Activated CD4-positive, alpha-beta T cell treated with anti-CD3 and anti-CD28 coated beads for 48 hours (primary cell): ENCODE measurements at regions not wholly inside any gene's neighbourhood (a gene's known extent, or its start where the extent isn't known, plus 50 kb on each side); places are given as distances from the start of the nearest gene placed in this dataset.

Experiments
- DNase-seq: peaks from one replicate; pipeline ENCODE4 v3.0.0-alpha.2; 2020

DNA sequence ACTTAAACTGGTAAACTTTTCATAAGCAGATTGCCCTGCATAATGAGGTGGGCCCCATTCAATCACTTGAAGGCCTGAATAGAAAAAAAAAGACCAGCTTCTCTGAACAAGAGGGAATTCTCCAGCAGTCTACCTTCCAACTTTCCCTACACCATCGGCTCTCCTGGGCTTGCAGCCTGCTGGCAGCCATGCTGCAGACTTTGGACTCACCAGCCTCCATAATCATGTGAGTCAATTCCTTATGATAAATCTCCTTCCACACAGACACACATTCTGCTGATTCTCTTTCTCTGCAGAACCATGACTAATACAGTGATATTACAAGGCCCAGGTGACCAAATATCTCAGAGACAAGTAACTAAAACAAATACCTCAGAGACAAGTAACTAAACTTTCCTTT, 113.8 kb upstream of the WDR17 start:
- no peak for DNase-seq

DNA sequence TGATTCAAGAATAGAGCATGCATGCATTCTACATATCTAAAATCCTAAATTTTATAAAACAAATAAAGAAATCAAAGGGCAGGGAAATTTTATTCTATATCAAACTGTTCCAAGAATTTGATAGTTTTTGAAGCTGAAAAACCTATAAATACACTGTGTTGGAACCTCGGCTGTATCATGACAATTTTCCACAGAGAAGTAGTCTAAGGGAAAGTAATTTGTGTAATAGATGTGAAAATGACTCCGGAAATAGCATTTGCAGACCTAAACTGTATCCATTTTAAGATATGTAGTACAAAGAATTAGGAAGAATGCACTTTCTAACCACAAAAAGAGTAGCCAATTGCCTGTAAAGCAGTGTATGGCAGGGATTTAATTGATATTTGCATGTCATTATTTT, 112.5 kb upstream of the WDR17 start:
- no peak for DNase-seq

DNA sequence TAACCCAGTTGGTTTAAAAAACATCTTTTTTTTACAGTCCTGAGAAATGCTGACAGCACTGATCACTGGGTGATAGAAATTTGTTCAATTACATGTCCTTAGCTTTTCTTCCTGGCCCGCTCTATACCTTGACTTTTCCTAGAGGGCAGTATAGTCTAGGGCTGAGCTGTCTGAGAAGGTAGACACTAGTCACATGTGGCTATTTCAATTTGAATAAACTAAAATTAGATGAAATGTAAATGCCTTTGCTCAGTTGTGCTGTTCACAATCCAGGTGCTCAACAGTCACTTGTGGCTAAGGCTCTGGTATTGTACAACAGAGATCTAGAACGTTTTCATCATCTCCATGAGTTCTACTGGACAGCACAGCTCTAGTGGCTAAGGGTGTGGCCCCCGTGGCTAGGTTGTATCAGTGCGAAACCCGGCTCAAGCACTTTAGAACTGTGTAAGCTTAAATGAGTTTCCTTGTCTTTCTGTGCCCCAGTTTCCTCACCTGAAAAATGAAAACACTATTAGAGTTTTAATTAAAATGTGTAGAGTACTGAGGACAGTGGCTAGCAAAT, 111.6 kb upstream of the WDR17 start:
- DNase-seq = no peak

DNA sequence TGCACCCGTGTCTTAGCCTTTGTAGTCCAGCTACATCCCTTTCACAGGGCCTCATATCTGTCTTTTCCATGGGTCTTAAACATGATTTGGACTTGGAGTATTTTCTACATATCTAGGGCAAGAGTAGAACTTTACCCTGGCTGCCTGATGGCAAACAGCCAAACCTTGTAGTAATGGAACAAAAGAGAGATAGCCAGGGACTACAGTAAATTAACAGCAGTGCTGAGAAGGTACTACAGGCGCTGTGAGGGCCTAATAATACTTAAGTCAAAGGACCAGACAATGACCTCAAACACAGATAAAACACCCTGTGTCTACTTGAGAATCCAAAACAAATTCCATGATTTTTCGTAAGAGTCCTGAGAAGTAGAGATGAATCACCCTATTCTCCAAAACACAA, 111.0 kb upstream of the WDR17 start:
- no peak for DNase-seq

DNA sequence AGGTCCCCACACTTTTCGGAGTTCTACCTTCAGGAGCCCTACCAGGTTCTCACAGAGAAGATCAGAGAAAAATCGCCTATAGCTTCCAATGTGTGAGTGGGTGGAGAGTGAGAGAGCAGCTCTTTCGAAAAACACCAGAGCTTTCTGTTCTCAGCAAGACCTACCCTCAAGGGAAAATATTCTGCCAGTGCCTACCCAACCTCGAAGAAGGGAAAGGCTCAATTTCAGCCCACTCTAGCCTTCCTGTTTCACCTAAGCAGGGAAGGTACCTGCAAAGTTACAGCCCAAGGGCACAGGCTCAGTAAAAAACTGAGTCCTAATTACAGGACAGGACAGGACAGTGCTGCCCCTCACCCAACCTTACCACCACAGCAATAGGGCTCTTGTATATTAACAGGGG, 104.0 kb upstream of the WDR17 start:
- DNase-seq = no peak

DNA sequence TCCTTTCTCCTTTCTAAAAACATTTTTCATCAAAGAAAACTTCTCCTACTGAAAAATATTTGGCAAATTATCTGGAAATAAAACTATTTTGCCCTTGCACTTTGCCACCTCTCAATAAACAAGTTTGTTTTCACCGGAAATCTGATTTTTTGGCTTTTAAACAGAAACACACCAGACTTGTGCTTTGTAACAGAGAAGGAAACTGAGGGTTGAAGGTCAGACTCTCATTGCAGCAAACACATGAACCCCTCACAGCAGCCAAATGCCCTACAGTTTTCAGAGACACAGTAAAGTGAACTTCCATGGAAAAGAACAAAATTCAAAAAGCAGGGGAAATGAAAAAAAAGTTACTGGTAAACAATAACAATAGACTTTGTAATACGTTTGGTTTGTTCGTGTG, 95.6 kb upstream of the WDR17 start:
- no peak for DNase-seq

DNA sequence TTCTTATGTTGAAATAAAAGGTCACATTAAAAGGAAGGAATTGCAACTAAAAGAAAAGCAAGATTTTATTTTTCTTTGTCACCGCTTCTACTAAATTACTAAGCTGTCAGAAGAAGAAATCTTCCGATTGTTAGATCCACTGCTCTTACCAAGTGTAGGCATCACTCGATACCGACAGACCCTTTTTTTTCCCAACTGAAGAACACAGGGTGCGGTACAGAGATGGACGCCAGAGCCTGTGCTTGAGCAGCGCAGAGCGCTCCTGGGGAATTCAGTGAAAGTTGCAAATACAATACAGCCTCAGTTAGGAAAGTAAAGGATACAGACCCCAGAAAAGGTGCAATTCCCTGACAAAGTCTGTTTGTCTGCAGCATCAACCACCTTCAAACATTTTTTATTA, 94.9 kb upstream of the WDR17 start:
- no peak for DNase-seq

DNA sequence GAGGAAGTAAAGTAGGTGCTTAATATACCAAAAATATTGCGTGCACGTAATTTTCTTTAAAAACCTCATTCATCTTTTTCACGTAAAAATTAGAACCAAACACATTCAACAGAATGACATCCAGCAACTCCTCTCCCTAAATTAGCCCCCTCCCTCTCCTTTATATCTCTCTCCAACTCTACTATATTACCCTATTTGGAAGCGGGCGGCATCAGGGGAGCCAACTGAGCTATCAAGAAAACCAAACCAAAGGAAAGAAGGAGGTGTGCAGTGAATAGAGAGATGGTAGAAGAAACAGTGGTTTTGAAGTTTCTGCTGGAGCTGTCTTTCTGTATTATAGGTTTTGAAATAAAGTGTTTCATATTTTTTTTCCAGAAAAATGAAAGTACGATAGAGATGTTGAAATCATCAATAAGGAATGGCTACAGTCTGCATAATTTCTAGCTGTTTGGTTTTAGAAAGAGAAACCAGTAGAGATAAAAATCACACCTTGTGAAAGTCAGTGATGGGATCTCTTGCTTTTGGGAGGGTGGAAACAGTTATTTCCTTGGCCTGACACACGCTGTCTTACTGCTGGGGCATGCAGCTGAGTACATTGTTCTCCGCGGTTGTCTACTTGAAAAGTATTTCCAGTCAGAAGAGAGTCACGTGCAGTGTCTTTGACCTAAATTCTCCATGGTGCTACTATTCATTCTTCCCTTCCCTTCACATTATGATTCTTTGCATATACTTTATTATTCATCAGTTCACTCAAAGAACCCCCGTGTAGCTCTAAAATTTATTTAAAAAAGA, 94.1 kb upstream of the WDR17 start:
- DNase-seq = no peak

DNA sequence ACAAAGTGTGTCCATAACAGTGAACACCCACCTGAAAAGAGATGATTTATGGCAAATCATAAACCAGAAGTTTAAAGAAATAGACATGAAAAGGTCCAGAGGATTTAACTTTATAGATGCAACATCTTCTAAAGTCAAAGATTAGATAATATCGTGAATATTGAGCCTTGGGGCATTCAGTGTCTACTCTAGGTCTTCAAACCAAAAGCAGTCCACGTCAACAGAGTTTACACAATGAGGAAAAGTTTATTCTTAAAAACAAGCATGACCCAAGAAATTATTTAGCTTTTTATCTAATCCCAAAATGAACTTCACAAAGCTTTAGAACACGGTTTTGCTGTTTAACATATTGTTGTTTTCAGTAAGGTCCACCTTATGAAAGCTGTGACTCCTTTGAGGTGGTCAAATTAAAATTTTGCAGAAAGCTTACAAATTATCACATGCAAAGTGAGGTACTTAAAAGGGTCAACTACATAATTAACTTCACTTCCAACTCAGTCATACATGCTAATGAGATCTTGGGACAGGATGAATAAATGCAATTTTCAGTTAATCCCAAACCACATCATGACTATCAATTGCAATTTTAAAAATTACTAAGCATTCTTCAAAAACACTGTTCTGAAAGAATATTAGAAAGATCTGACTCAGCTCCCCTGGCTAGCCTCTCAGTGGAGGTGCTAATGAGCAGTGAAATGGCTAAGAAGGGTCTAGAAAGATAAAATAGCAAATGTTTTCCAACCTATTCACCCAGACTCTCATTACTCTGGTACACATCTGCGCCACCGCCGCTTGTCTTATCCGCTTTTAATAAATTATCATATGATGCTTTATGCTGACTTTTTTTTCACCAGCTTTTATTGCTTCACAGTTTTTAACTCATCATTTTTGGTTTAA, 92.4 kb upstream of the WDR17 start:
- DNase-seq = no peak

DNA sequence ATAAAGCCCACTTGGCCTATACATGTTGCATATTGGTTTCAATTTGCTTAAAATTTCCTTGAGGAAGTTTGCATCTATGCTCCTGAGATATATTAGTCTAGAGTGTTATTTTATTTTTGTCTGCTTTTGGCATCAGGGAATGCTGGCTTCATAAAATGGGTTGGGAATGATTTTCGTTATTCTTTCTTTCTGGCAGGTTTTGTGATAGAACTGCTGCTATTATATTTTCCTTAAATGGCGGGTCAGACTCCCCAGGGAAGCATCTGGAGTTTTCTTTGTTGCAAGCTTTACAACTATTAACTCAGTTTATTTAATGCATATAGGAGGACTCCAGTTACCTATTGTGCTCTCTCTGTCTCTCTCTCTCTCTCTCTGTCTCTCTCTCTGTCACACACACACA, 82.0 kb upstream of the WDR17 start:
- DNase-seq = no peak

DNA sequence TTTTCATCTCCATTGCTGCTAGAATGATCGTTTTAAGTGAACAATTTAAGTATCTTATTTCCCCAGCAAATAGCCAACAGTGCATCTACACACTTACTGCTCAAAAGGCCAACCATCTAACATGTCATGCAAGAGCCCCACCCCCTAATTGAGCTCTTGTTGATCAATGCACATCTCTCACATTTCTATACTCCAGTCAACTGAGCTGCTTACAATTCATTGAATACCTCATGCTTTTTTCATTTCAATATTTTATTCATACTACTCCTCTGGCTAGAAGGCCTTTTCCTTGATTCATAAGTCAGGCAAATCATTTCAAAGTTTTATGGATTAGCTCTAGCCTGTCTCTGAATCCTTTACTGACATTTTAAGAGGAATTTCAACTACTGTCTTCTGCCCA, 79.0 kb upstream of the WDR17 start:
- DNase-seq = no peak

DNA sequence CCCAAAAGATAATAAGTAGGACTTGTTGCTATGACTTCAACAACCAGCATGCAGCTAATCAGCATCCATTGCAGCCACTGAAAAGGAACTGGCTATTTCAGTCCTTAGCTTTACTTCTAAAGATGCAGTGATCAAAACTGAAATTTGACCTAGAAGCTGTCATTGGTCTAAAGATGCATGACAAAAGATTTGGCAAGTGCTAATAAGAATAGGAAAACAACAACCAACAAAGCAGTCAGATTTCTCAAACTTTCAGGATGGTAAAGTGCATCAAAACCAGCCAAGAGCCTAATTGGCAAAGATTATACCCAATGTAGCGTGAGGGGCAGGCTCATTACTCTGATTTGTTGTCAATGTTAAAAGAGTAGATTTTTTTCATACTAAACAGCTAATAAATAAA, 77.1 kb upstream of the WDR17 start:
- DNase-seq = no peak

DNA sequence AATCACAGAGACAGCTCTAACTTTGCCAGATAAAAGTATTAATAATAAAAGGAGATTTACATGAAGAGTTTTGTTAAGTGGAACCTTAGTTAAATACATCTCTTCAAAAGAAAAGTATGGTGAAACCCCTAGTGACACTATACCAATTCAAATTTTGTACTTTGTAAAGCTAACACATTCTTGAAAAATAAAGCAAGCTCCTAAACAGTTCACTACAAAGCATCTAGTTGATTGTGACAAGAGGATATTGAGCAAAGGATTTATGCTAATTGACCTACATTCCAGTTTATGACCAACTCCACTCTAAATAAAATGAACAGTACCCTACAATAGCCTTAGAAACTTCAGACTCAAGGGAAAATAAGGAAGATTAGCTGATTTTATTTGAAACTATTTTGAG, 69.4 kb upstream of the WDR17 start:
- no peak for DNase-seq

DNA sequence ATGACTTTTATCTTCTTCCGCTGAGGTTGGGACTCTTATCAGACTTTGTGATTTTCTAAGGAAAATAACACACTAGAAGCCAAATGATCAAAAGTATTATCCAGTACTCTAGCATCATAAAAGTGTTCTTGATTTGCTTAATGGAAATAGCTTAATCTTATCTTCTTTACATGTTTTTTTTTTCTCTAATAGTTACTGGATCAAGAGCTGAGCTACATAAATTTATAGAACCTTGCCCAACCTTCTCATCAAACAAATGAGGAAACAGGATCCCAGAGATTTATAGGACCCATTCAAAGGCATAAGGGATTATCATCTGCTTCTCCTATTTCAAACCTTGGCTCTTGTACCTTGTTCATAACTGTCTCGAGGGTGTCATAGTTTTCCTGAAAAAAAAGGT, 68.3 kb upstream of the WDR17 start:
- no peak for DNase-seq

DNA sequence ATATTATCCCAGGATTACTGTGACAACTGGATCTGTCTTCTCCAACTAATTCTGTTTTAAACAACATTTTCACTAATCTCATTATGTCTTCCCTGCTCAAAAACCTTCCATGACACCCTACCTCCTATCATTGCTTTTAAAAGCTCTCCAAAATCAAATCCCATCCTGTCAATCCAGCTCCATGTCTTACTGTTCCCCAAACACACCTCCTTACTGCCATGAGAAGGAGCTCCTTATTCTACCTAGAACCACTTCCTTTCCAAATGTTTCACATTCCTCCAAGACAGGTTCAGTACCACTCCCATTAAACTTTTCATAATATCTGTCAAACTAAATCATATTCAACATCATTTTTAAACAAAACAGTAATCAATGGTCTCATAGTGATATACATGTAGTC, 66.9 kb upstream of the WDR17 start:
- DNase-seq = no peak

DNA sequence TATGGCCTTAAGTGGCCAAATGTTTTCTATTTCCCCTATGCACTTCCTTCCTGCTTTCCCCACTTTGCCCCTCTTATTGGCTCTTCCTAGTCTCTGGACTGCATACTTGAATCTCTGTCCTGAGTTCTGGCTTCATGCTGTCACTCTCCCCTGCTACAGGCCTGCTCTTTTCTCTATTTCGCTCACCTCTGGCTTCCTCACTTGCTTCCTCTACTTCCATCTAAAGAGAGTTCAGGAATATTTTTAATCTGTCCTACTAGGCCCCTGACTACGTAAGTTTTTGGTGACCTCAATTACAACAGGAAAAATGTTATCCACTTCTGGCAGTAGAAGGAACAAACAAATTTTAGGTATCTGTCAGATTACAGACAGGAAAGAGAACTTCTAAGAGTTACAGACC, 65.7 kb upstream of the WDR17 start:
- DNase-seq = no peak

DNA sequence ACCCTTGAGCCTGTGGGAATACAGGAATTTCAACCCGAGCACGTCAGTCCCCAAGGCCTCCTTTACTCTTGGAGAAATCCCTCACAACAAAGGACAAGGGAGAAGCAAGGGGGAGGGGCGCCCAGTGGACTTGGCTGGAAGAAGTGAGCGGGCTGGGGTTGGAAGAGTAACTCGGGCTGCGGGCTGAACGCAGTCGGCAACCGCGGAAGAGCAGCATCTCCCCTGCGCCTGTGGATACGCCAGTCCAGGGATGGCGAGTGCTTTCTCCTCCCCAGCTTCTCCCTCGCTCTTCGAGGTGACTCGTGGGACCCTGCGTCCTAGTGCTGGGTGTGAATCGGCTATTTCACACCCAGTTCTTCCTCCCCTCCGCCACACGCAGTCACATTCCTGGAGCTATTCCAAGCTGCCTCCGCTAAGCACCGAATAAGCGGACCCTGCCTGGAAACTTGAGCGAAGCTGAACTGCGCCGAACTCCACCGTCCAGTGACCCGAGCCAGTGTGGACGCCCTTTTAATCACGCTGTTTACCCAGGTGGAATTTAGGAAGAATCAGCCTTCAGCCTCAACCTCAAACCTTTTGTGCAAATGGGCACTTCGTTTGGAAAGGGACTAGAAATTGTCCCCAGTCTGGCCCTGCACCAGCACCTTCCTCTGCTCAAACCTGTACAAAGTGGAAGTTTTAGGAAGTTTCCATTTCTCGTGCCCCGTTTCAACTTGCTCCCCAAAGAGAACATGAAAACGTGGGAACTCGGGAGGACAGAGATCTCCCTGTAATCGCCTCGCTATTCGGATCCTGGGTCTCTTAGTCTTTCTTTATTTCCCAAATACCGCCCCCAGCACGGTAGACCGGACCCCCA, 64.3 kb upstream of the WDR17 start:
- DNase-seq = no peak

DNA sequence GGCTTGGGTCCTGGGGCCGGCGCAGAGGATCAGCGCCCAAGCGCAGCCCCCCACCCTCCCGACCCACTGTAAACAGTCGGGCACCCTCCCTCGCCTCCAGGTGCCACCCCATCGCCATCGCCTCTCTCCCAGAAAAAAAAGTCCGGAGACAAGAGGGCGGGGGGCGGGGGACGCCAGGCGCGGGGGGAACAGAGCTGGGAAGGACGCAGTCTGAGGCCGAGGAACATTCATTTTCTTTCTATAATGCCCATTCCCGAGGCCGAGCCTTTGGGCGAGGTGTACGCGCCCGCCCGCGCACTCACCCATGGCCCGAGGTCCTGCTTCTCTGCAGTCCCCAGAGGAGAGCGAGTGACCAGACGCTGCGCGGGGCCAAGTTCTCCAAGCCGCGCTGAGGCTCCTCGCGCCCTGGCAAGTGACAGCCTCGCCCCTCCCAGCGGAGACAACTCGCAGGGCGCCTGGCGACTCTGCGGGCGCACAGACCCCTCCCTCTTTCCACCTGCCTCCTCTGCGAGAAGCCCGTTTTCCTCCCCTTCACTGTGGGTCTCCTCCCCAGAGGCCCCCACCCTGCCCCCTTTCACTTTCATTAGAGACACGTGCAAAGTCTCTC, 63.5 kb upstream of the WDR17 start:
- peak; percentile 12 for DNase-seq

DNA sequence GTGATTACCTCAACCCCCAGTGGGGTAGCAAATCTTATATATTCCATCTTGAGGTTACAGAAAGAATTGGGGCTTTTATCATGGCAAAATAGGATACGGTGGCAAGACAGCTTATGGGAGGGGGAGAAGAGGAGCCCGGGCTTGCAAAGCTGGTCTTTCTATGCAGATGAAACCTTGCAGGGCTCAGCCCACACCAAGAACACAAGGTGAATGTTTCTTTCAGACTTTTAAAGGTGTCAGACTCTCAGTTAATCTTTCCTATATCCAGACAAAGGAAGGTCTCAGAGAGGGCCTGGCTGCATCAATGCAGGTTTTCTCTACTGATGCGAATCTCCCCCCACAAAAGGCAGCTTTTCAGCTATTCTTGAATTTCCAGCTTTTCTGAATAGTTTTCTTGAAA, 59.9 kb upstream of the WDR17 start:
- DNase-seq = no peak

DNA sequence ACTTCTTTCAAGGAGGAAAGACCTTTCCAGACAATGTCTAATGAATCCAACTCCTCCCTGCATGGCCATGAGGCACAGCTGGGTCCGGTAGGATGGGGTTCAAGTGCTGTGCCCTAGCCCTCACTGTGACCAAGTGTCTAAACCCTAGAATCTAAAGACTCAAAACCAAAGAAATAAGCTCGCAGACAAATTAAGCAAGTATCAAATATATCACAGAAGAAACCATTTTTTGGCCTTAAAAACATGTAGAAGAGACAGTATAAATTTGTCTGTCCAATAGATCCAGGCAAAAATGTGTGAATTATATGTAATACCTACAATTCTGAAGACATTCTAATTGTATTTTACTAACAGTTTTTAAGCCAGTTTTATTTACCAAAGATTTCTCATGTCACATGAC, 56.4 kb upstream of the WDR17 start:
- DNase-seq = no peak

DNA sequence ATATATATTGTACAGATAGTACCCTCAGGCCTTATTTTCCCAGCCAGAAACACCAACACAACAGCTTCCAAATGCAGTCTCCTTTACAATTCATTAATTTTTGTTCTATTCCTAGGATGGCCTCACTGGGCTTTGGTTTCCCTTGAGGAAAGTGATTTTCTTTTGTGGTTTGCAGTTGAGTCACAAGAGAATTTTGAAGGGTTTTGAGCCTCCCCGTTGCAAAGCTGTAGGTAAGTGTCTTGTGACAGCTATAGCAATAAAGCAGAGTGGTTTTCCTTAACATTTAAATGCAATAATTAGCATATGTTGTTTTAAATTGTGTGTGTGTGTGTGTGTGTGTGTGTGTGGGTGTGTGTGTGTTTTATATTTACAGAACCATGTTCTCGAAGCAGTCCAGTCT, 54.1 kb upstream of the WDR17 start:
- DNase-seq = no peak

DNA sequence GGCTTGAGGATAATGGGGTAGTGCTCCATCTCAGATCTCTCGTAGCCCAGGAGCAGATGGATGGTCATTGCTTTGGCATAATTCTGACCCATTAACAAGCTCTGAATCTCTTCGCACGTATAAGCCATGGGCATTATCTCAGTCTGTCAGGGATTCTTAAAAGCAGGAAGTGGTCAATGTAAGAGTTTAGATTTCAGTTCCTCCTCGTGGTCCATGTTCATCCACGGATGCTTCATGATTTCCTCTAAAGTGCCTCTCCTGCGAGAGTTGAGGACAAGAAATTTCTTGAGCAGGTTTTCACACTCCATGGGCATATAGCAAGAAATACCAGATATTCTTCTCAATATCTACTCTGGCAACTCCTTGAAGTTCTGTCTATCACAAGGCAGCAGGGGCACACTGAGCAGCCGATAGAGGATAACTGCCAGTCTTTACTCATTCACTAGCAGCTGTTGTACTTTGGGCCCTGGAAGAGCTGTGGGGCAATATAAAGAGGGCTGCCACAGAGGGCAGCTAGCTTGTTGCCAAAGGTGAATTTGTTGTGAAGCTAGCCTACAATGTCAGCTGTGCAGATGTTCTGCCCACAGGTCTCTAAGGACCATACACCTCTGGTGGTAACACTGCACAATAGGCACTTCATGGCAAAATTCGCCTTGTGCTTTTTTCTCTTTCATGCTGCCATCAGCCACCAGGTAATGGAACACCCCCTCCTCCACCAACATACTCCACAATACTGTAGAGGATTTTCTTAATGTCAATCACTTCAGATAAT, 52.0 kb upstream of the WDR17 start:
- no peak for DNase-seq
